Ovary (tissue), 3 donors: ENCODE measurements at regions not wholly inside any gene's neighbourhood (a gene's known extent, or its start where the extent isn't known, plus 50 kb on each side); places are given as distances from the start of the nearest gene placed in this dataset.
"Not testable (repeated sequence)": the region's sequence is repeated elsewhere in the genome, so short reads cannot be mapped to it uniquely, and the experiment has no call there.

Experiments
- CTCF ChIP-seq, 3 donors: fragments of 450-650 bp in 2 of 3; fragments of 200-600 bp in 1 of 3; IDR thresholded peaks; one replicate each; pipeline versions ENCODE4 v1.5.1 to v1.8.0; 2016 to 2022; ENCODE audit warnings: antibody characterized with exemption in 3 of 3, mild to moderate bottlenecking in 1 of 3
- EP300 ChIP-seq: sonication (generic); formaldehyde crosslinking; IDR thresholded peaks from one replicate; pipeline ENCODE4 v1.6.1; 2017; ENCODE audit warnings: antibody characterized with exemption
- POLR2A ChIP-seq: fragments of 450-650 bp; IDR thresholded peaks from one replicate; pipeline ENCODE4 v1.6.1; 2017; ENCODE audit warnings: antibody characterized with exemption, mild to moderate bottlenecking, moderate library complexity
- donor health status: DM: no; HTN: no; CAD: no.

DNA sequence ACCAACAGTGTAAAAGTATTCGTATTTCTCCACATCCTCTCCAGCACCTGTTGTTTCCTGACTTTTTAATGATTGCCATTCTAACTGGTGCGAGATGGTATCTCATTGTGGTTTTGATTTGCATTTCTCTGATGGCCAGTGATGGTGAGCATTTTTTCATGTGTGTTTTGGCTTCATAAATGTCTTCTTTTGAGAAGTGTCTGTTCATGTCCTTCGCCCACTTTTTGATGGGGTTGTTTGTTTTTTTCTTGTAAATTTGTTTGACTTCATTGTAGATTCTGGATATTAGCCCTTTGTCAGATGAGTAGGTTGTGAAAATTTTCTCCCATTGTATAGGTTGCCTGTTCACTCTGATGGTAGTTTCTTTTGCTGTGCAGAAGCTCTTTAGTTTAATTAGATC, 86.9 kb downstream of the CCDC74A start:
- not testable (repeated sequence) for TF ChIP-seq CTCF (IDR thresholded peaks at IDR 0.05); EP300; POLR2A
